GM18505 (cell line): ENCODE measurements at regions not wholly inside any gene's neighbourhood (a gene's known extent, or its start where the extent isn't known, plus 50 kb on each side); places are given as distances from the start of the nearest gene placed in this dataset.

Experiments
- ATAC-seq: cut with Tn5 transposase; IDR thresholded peaks from one replicate; pipeline ENCODE4 v1.9.1; 2021; ENCODE audit not compliant: unreplicated experiment
- POLR2A ChIP-seq: IDR thresholded peaks from 4 replicates; pipeline ENCODE4 v1.6.1; 2011; ENCODE audit warnings: borderline replicate concordance; ENCODE audit not compliant: insufficient read depth, insufficient read length; ENCODE audit errors: extremely low read depth

DNA sequence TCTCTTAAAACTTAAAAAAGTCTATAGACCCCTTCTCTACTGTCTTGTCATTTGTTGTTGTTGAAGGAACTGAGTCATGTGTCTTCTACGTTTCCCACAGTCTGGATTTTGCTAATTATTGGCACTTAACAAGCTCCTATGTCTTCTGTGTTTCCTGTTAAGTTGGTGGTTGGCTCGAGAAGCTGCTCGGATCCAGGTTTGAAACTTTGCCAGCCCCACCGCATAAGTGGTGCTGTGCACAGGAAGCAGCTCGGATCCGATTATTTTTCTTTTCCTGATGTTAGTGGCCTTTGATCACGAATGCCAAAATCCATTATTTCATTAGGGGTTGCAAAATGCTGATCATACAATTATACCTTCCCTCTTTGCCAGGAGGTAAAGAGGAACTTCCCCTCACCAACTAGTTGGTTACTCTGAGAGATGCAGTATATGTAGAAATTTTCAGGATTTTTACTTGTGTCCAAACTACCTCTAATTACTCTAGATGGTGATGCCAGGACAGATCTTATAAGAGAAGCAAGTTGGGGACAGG lies 186.5 kb downstream of the NSG2 start:
- no peak for ATAC-seq
- TF ChIP-seq POLR2A: no peak

DNA sequence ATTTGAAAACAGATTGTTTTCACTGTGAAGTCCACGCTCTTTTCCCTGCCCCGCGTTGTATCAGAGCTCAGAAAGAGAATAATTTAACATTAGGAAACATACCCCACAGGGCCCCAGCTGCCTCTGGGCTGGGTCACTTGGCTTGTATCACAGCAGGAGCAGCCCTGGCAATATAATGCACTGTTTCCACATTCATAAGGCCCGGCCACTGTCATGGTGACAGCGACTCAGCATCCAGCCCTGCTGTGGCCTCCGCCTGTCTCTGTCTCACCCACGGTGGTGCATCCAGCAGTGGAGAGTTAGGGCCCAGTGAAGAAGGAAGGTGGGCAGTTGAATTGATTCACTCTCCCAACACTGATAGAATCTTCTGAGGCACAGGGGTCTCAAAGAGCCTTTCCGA lies 188.9 kb downstream of the NSG2 start:
- ATAC-seq: no peak

DNA sequence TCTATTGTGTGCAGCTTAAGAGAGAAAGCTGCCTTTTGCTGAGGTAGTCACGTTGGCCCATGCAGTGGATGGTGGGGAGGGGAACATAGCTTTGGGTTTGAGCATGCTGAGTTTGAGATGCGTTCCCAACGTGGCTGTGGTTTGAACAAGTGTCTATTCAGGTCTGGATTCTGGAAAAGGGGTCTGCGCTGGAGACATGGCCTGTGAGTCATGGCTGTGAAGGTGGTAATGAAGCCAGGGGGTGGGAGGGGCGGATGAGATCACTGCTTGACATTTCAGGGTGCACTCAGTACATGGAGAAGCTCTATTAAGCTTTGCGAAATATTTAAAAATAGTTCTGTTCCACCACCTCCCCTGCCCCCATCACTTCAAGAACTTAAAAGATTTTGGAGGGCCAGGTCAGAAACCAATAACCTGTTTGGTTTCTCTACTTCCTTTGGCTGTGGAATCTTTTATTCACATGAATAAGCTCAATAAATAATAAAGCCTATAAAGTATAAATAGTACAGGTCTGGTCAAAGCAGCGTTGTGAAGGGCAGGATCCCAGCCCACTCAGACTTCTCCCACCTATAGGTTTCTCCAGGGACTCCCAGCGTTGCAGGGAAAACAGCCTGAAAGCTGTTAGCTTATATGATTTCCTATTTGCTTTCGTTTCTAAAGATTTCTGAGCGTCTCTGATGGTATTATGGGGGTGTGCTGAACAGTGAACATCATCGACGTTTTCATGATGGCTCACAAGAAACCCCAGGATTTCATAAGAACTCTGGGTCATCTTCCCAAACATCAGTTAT lies 189.9 kb downstream of the NSG2 start:
- no peak for TF ChIP-seq POLR2A
- ATAC-seq: no peak

More for the DNA sequence above, 188.9 kb downstream of the NSG2 start:
- TF ChIP-seq POLR2A: no peak

DNA sequence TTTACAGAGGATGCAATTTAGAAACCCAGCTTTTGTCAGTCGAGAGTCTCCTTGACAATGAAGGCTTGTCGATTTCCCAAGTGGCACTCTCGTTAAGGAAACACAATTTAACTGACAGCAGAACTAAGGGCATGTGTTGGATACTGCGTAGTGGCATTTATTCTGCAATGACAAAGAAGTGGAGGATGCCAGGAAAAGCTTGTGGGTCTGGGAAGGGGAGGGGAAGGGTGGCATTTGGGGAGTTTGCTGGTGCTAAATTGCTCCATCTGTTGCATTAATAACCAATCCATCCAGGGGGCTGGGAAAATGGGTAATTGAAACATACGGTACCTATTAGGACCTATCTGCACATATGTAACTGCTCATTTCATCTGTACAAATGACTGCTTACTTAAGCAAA lies 190.6 kb downstream of the NSG2 start:
- TF ChIP-seq POLR2A: no peak
- no peak for ATAC-seq

DNA sequence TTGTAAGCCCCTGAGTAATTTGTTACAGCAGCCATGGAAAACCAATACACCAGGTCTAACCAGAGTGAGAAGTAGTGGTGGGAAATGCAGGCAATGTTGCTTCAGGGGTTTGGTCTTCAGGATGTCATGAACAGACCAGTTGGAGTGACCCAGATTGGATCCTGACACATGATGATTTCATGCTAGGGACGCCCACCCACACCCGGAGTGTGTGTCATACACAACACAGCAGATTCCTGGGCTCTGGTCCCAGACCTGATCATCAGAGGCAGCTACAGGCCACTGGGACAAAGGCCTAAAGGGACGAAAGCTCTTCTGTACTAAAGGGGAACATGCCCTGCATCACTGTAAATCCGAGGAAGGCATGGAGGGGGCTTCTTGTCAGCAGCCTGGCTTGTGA lies 194.2 kb downstream of the NSG2 start:
- no peak for TF ChIP-seq POLR2A
- ATAC-seq: no peak

GRCh38 chr5:174242573-174242972 lies 197.1 kb downstream of the NSG2 start:
- no peak for TF ChIP-seq POLR2A

GRCh38 chr5:174243904-174244303 lies 198.4 kb downstream of the NSG2 start:
- no peak for TF ChIP-seq POLR2A
- ATAC-seq: no peak

More at GRCh38 chr5:174242573-174242972, 197.1 kb downstream of the NSG2 start:
- ATAC-seq: no peak

DNA sequence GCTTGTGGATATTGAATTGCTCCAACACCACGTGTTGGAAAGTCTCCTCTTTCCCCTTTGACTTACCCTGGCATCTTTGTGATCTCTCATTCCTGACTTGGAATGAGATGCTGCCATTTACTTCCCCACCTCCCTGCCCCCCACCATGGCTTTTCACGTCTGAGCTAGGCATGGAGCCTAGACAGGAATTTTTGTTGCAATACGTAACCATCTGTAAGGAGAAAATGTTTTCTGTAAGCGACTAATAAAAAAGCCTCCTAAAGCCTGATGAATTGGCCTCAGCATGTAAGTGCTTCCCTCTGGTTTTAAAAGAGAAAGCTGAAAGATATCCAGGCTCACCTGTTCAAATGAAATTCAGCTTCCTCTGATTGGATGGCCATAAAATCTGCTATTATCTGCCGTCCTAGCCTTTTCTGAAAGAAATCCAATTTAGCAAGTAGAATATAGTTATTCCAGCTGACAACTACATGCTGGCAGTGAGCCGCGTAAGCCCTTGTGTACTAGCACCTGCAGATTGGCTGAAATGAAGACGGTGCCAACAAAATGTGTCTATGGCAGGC lies 200.1 kb downstream of the NSG2 start:
- ATAC-seq: no peak
- no peak for TF ChIP-seq POLR2A

GRCh38 chr5:174246743-174247142 lies 201.2 kb downstream of the NSG2 start:
- no peak for TF ChIP-seq POLR2A
- no peak for ATAC-seq

DNA sequence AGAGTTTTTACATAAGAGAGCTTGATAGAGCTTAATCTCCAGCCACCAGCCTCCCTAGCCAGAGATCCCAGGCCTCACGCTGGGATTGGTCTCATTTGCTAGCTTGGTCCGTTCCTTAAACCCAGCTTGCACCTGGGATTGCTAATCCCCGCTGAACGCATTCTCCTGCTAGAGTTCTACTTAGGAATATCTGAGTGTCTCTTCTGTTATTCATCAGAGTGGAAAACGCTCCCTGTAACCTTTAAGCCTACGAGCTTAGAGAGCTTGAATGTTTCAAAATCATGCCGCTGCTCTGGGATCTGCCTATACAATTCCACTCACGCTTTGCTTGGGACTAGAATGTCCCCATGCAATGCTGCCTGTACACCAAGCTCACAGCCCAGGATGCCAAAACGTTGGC lies 201.8 kb downstream of the NSG2 start:
- ATAC-seq: no peak
- TF ChIP-seq POLR2A: no peak

- no peak for TF ChIP-seq POLR2A
Measured at GRCh38 chr5:174251305-174252000, 205.9 kb downstream of the NSG2 start.

DNA sequence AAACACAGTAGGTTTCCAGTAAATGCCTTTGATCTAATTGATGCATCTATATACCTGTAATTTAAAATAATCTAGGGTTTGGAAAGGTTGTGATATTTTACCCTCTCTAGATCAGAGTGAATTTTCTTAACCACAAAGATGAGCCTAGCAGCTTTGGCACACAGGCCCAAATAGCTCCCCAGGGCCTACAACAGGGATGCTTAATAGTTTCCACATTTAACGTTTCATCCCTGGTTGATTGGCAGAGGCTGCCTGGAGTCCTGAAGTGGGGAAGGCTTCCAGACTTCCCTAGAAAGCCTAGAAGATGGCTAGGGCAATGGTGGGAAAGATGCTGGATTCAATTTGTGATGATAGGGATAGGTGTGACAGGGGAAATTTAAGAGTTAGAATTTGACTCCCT lies 206.6 kb downstream of the NSG2 start:
- no peak for TF ChIP-seq POLR2A
- no peak for ATAC-seq

More at GRCh38 chr5:174251305-174252000, 205.9 kb downstream of the NSG2 start:
- no peak for ATAC-seq

DNA sequence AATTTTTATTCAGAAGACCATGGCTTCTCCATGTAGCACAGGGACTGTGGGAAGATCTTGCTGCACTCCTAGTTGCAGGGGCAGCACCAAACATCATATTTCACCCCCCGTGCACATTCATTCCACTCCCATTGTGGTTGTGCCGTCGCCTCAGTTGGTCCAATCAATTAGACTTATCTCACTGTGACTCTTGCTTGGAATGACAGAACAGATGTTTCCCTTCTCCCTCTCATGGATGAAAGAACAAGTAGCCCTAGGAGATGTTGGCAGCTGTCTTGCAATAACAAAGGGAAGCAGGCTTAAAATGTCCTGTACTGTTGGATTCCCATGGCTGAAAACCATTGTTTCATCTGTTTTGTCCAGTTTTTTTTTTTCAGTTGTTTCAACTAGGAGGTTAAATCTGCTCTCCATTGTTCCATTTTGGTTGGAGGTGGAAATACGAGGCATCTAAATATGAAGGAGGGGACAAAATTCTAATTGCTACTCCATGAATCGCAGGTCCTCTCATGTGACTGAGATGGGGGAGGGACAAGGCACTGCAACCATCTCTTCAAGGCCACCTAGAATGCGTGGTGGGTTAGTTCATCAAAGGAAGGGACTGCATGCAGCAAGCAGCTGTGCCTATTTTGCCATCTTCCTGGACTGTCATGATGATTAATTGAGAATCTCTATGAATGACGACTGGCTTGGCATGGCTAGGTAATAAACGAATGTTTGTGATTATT lies 214.4 kb downstream of the NSG2 start:
- no peak for TF ChIP-seq POLR2A
- no peak for ATAC-seq
